OCI-LY1 (cell line): ENCODE measurements at regions not wholly inside any gene's neighbourhood (a gene's known extent, or its start where the extent isn't known, plus 50 kb on each side); places are given as distances from the start of the nearest gene placed in this dataset.

Experiments used
- EZH2 ChIP-seq: fragments of 200-600 bp; sonication (generic), shearing (Covaris generic); IDR thresholded peaks from 2 replicates; pipeline ENCODE4 v1.8.0; 2017; ENCODE audit warnings: borderline replicate concordance, mixed run types, mild to moderate bottlenecking, antibody characterized with exemption, low read length, moderate library complexity, mixed read lengths
- TF ChIP-seq, protein P1 (sequence below): fragments of 200-600 bp; sonication (generic), shearing (Covaris generic); IDR thresholded peaks from 2 replicates; pipeline ENCODE4 v1.5.1; 2017; ENCODE audit warnings: mild to moderate bottlenecking, antibody characterized with exemption, low read length, moderate library complexity, mixed read lengths

DNA sequence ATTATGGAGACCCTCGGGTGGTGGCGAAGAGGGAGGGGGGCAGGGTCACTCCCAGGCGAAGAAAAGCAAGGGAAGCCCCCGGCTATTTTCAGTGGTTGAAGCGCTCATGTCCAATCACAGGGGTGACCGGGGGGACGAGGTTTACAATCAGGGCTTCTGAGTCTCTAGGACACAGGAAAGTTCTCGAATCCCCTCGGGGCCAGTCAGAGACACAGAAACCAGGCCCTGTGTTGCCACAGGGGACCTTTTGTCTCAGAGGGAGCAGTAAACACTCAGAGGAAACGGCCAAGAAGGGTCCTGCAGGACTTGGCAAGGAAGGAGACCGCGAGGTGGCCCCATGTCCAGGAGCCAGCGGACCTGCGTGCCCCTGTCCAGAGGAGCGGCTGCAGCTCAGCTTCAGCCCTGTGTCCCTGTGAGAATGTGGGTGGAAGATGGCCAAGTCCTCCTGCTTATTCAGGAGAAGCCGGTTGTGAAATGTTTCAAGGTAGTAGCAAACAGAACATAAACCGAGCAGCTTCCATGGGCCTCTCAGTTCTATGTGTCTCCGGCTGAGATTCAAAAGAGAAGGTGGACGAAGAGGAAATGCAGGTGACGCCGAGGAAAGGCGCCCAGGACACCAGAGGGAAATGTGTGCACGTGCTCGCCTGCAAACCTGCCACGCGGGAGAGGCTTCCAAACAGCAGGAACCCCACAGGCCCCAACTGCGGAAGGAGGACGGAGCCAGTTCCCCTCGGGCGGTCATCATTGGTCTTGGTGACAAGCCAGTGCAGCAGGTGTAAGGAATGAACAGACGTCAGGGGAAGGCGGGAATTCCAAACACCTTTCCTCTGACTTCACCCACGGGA, 357.6 kb downstream of the BRD1 start:
- TF ChIP-seq, protein P1, sequence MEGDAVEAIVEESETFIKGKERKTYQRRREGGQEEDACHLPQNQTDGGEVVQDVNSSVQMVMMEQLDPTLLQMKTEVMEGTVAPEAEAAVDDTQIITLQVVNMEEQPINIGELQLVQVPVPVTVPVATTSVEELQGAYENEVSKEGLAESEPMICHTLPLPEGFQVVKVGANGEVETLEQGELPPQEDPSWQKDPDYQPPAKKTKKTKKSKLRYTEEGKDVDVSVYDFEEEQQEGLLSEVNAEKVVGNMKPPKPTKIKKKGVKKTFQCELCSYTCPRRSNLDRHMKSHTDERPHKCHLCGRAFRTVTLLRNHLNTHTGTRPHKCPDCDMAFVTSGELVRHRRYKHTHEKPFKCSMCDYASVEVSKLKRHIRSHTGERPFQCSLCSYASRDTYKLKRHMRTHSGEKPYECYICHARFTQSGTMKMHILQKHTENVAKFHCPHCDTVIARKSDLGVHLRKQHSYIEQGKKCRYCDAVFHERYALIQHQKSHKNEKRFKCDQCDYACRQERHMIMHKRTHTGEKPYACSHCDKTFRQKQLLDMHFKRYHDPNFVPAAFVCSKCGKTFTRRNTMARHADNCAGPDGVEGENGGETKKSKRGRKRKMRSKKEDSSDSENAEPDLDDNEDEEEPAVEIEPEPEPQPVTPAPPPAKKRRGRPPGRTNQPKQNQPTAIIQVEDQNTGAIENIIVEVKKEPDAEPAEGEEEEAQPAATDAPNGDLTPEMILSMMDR = no peak
- no peak for TF ChIP-seq EZH2
